K562 (cell line): ENCODE measurements at regions not wholly inside any gene's neighbourhood (a gene's known extent, or its start where the extent isn't known, plus 50 kb on each side); places are given as distances from the start of the nearest gene placed in this dataset.

Experiments
- ATAC-seq: fragments of 200-7000 bp; cut with Tn5 transposase; 3 replicates; pipeline ENCODE4 v1.9.1; 2020; ENCODE audit warnings: moderate library complexity
- BruUV-seq: library from RNA; stranded (reverse); fragments of 400-500 nt; replicated peaks from 2 replicates; lab custom pipeline; 2021; lab: Mats Ljungman, UMichigan
- CTCF ChIA-PET: fragments of 300-600 bp; formaldehyde crosslinking; extraction: SDS; loops from one replicate; lab custom pipeline; 2021; ENCODE audit warnings: low intra/inter-chr PET ratio; lab: Yijun Ruan, JAX
- POLR2A ChIA-PET: fragments of 300-600, 350-650 bp; sonication (Branson Sonifier 250); formaldehyde crosslinking; extraction: SDS; loops from one replicate; lab custom pipeline; 2021; ENCODE audit warnings: antibody characterized with exemption, inconsistent platforms; lab: Yijun Ruan, JAX
- DNase-seq, 4 experiments: peaks; one replicate each; pipeline versions ENCODE4 v3.0.0 to v3.0.0-alpha.2; 2011 to 2018; ENCODE audit warnings: low spot score in 3 of 4, mixed read lengths in 3 of 4; ENCODE audit errors: extremely low read depth in 1 of 4
- FAIRE-seq: peaks from 2 replicates; lab custom pipeline; 2011; peaks lifted over from hg19 to GRCh38; lab: Jason Lieb, UNC
- H2AFZ ChIP-seq: 2 replicates; pipeline ENCODE4 v1.6.0; 2011; ENCODE audit warnings: low read depth, low read length, control low read depth, inconsistent platforms
- H3K27ac ChIP-seq: fragments of 200-600 bp; 3 replicates; pipeline ENCODE4 v1.8.0; 2011; ENCODE audit warnings: low read depth, mild to moderate bottlenecking, control low read depth, inconsistent platforms, low read length, moderate library complexity, mixed read lengths; ENCODE audit errors: extremely low read depth
- H3K27me3 ChIP-seq, 2 experiments: fragments of 300-600 bp in 1 of 2; 2 replicates in 1 of 2; 3 replicates in 1 of 2; pipeline versions ENCODE4 v1.6.0 to v1.8.0; 2011; ENCODE audit warnings: inconsistent platforms in 2 of 2, low read length in 2 of 2, mild to moderate bottlenecking in 1 of 2, mixed read lengths in 1 of 2, moderate library complexity in 1 of 2; ENCODE audit not compliant: control insufficient read depth in 2 of 2, insufficient read depth in 2 of 2
- H3K36me3 ChIP-seq: fragments of 300-600 bp; 3 replicates; pipeline ENCODE4 v1.8.0; 2011; ENCODE audit warnings: mild to moderate bottlenecking, low read length, inconsistent platforms; ENCODE audit not compliant: control insufficient read depth, insufficient read depth
- H3K4me1 ChIP-seq, 2 experiments: fragments of 200-600 bp in 1 of 2; replicated peaks in 1 of 2; 2 replicates in 1 of 2; 3 replicates in 1 of 2; pipeline versions ENCODE4 v1.5.1 to v1.8.0; 2011; ENCODE audit warnings: inconsistent platforms in 2 of 2, low read length in 2 of 2, mild to moderate bottlenecking in 1 of 2, mixed read lengths in 1 of 2, moderate library complexity in 1 of 2; ENCODE audit not compliant: control insufficient read depth in 2 of 2, insufficient read depth in 2 of 2
- H3K4me2 ChIP-seq: 2 replicates; pipeline ENCODE4 v1.6.1; 2011; ENCODE audit warnings: low read length, control low read depth, inconsistent platforms, mixed read lengths; ENCODE audit not compliant: insufficient read depth
- H3K4me3 ChIP-seq: fragments of 200-600 bp; sonication (generic), shearing (Covaris generic); 2 replicates; pipeline ENCODE4 v1.5.1; 2016; ENCODE audit warnings: control low read depth, inconsistent platforms
- H3K79me2 ChIP-seq: fragments of 200-600 bp; 3 replicates; pipeline ENCODE4 v1.8.0; 2011; ENCODE audit warnings: low read length, inconsistent platforms; ENCODE audit not compliant: control insufficient read depth, insufficient read depth
- H3K9ac ChIP-seq, 2 experiments: 2 replicates each; pipeline versions ENCODE4 v1.6.0 to v1.6.1; 2011; ENCODE audit warnings: low read depth in 2 of 2, low read length in 2 of 2, control low read depth in 1 of 2, inconsistent platforms in 1 of 2, mild to moderate bottlenecking in 1 of 2, mixed read lengths in 1 of 2; ENCODE audit not compliant: insufficient read depth in 1 of 2
- H3K9me1 ChIP-seq: one replicate; pipeline ENCODE4 v1.6.0; 2011; ENCODE audit warnings: inconsistent platforms, mild to moderate bottlenecking, low read length, moderate library complexity; ENCODE audit not compliant: control insufficient read depth, insufficient read depth
- H3K9me3 ChIP-seq: replicated peaks from 2 replicates; pipeline ENCODE4 v1.5.1; 2011; ENCODE audit warnings: low read depth, low read length, inconsistent platforms; ENCODE audit not compliant: control insufficient read depth, insufficient read depth
- H4K20me1 ChIP-seq: replicated peaks from 2 replicates; pipeline ENCODE4 v1.6.1; 2011; ENCODE audit warnings: low read length, inconsistent platforms, mixed read lengths; ENCODE audit not compliant: control insufficient read depth, insufficient read depth
- CEBPG ChIP-seq, 3 experiments: fragments of 200-800 bp in 1 of 3; sonication (Bioruptor generic) in 1 of 3; sonication (generic) in 1 of 3; formaldehyde crosslinking in 1 of 3; IDR thresholded peaks in 2 of 3; conservative IDR thresholded peaks in 1 of 3; 2 replicates each; pipeline versions ENCODE4 v1.6.1 to v1.8.0; 2016 to 2022; ENCODE audit warnings: missing compliant biosample characterization in 2 of 3, missing genetic modification characterization in 2 of 3, mild to moderate bottlenecking in 1 of 3, missing genetic modification reagents in 1 of 3
- CREB1 ChIP-seq, 2 experiments: sonication (generic) in 1 of 2; formaldehyde crosslinking in 1 of 2; IDR thresholded peaks; 2 replicates each; pipeline versions ENCODE4 v1.6.1 to v1.8.0; 2012 to 2022; ENCODE audit warnings: inconsistent platforms in 1 of 2, mild to moderate bottlenecking in 1 of 2, missing genetic modification reagents in 1 of 2, moderate library complexity in 1 of 2
- E2F6 ChIP-seq, 2 experiments: IDR thresholded peaks; 2 replicates each; pipeline ENCODE4 v1.6.1; 2011; ENCODE audit warnings: borderline replicate concordance in 1 of 2, control low read depth in 1 of 2, low read depth in 1 of 2, low read length in 1 of 2, mild to moderate bottlenecking in 1 of 2, mixed read lengths in 1 of 2, moderate library complexity in 1 of 2; ENCODE audit not compliant: insufficient read depth in 1 of 2, insufficient read length in 1 of 2, poor library complexity in 1 of 2, severe bottlenecking in 1 of 2; ENCODE audit errors: extremely low read depth in 1 of 2
- GABPA ChIP-seq: fragments of 200-800 bp; sonication (Bioruptor generic); conservative IDR thresholded peaks from 2 replicates; pipeline ENCODE4 v1.6.1; 2016; ENCODE audit warnings: low read depth, missing genetic modification characterization, missing compliant biosample characterization
- MTA1 ChIP-seq: fragments of 450-650 bp; IDR thresholded peaks from 2 replicates; pipeline ENCODE4 v1.6.1; 2017; ENCODE audit warnings: borderline replicate concordance
- NFYB ChIP-seq: IDR thresholded peaks from 2 replicates; pipeline ENCODE4 v1.6.1; 2011; ENCODE audit warnings: mild to moderate bottlenecking, moderate library complexity; ENCODE audit not compliant: insufficient read length; ENCODE audit errors: extremely low read depth
- PHTF2 ChIP-seq: fragments of 250-450 bp; sonication (Bioruptor Pico); IDR thresholded peaks from 2 replicates; pipeline ENCODE4 v1.5.0; 2021; ENCODE audit warnings: mild to moderate bottlenecking
- POLR2B ChIP-seq: fragments of 450-650 bp; IDR thresholded peaks from 2 replicates; pipeline ENCODE4 v1.6.1; 2018; ENCODE audit warnings: low read depth; ENCODE audit not compliant: partially characterized antibody
- YY1 ChIP-seq, 3 experiments: IDR thresholded peaks; 2 replicates each; pipeline ENCODE4 v1.6.1; 2011; ENCODE audit warnings: low read length in 2 of 3, mild to moderate bottlenecking in 2 of 3, moderate library complexity in 2 of 3, borderline replicate concordance in 1 of 3, control low read depth in 1 of 3, low read depth in 1 of 3; ENCODE audit not compliant: insufficient read depth in 3 of 3, insufficient replicate concordance in 2 of 3, control insufficient read depth in 1 of 3, insufficient read length in 1 of 3; ENCODE audit errors: extremely low read depth in 1 of 3
- WGBS: fragments of 100-300 bp; shearing (Covaris generic); methylation state at CpG from one replicate; pipeline ENCODE4 v1.1.6; 2016; ENCODE audit warnings: low coverage, mixed read lengths; ENCODE audit not compliant: insufficient coverage; ENCODE audit errors: missing lambda C conversion rate; 5-methylcytosine and 5-hydroxymethylcytosine counted together
- in situ Hi-C: fragments of 300-500 bp; cut with MboI; formaldehyde crosslinking; loops from 4 replicates; pipeline ENCODE4 v1.15.0; 2018; ENCODE audit warnings: inconsistent platforms, mixed read lengths
- intact Hi-C: fragments of 100-400 bp; cut with micrococcal nuclease; formaldehyde crosslinking; loops from 2 replicates; pipeline ENCODE4 v1.14.2; 2022
- TF ChIP-seq, protein P1 (sequence below): sonication (generic); formaldehyde crosslinking; IDR thresholded peaks from 2 replicates; pipeline ENCODE4 v1.8.1; 2023; ENCODE audit warnings: missing genetic modification reagents, mild to moderate bottlenecking, borderline replicate concordance
- TF ChIP-seq, protein P2 (sequence below): fragments of 450-650 bp; IDR thresholded peaks from 2 replicates; pipeline ENCODE4 v1.7.0; 2016; ENCODE audit warnings: borderline replicate concordance

GRCh38 chr21:35578831-35579471 lies 481.4 kb downstream of the SETD4 start:
- WGBS = 8% methylated on average over 12 of the region's 12 CpGs
- H3K4me2 ChIP-seq = no peak overlapping the region
- DNase-seq (peak in 1 of 4 experiments; percentile 17), ATAC-seq (no peak; the same call in 2 of the 3 replicates), FAIRE-seq (no peak)
- no peaks in the 10 kb centered on the region for H3K79me2 ChIP-seq
- H2AFZ ChIP-seq = peak overlapping the region; percentile 2; the same call in 1 of the 2 replicates
- no peaks in the 10 kb centered on the region for H4K20me1 ChIP-seq
- CTCF ChIA-PET = no interaction called here
- BruUV-seq = no TSS peak
- POLR2A ChIA-PET = interaction anchor here (0.6 kb wide), 2 partner anchors 498 to 986 kb away, joined by 3 to 4 read pairs; no protein-coding TSS in a partner anchor
- in situ Hi-C loops (no loop called here), intact Hi-C loops (no loop called here)
- peaks cover 0 to 5% of the 10 kb centered on the region in 2 experiments; a peak in 4 of 5 replicates for H3K27me3 ChIP-seq
- H3K4me3 ChIP-seq = no peak overlapping the region
- no peaks in the 10 kb centered on the region for H3K9me1 ChIP-seq
- H3K36me3 ChIP-seq = no peaks in the 10 kb centered on the region
- no peak overlapping the region for H3K9ac ChIP-seq
- H3K9me3 ChIP-seq = no peaks in the 10 kb centered on the region
- H3K4me1 ChIP-seq = no peaks in the 10 kb centered on the region
- H3K27ac ChIP-seq = no peak overlapping the region
- TF ChIP-seq CREB1 (IDR thresholded peaks at IDR 0.05) = no peak
- no peak for TF ChIP-seq CREB1 (CRISPR knock-in tag; IDR thresholded peaks at IDR 0.05)
- no peak for TF ChIP-seq CEBPG (CRISPR knock-in tag; IDR thresholded peaks at IDR 0.05)
- TF ChIP-seq CEBPG (tag; conservative IDR thresholded peaks at IDR 0.05 in 1 of 2, IDR thresholded peaks at IDR 0.05 in 1 of 2) = peak; percentile 37 to 44; a peak in 3 of 4 replicates
- TF ChIP-seq PHTF2 (CRISPR knock-in tag) = no peak
- TF ChIP-seq YY1 (IDR thresholded peaks at IDR 0.05; ENCODE audit: borderline replicate concordance in 1 of 3, control insufficient read depth in 1 of 3, extremely low read depth in 1 of 3, insufficient read depth in 3 of 3, insufficient read length in 1 of 3, insufficient replicate concordance in 2 of 3, low read depth in 1 of 3, low read length in 2 of 3) = no peak
- no peak for TF ChIP-seq E2F6 (IDR thresholded peaks at IDR 0.05; ENCODE audit: borderline replicate concordance in 1 of 2, extremely low read depth in 1 of 2, insufficient read depth in 1 of 2, insufficient read length in 1 of 2, low read depth in 1 of 2, low read length in 1 of 2, poor library complexity in 1 of 2, severe bottlenecking in 1 of 2)
- TF ChIP-seq, protein P1, sequence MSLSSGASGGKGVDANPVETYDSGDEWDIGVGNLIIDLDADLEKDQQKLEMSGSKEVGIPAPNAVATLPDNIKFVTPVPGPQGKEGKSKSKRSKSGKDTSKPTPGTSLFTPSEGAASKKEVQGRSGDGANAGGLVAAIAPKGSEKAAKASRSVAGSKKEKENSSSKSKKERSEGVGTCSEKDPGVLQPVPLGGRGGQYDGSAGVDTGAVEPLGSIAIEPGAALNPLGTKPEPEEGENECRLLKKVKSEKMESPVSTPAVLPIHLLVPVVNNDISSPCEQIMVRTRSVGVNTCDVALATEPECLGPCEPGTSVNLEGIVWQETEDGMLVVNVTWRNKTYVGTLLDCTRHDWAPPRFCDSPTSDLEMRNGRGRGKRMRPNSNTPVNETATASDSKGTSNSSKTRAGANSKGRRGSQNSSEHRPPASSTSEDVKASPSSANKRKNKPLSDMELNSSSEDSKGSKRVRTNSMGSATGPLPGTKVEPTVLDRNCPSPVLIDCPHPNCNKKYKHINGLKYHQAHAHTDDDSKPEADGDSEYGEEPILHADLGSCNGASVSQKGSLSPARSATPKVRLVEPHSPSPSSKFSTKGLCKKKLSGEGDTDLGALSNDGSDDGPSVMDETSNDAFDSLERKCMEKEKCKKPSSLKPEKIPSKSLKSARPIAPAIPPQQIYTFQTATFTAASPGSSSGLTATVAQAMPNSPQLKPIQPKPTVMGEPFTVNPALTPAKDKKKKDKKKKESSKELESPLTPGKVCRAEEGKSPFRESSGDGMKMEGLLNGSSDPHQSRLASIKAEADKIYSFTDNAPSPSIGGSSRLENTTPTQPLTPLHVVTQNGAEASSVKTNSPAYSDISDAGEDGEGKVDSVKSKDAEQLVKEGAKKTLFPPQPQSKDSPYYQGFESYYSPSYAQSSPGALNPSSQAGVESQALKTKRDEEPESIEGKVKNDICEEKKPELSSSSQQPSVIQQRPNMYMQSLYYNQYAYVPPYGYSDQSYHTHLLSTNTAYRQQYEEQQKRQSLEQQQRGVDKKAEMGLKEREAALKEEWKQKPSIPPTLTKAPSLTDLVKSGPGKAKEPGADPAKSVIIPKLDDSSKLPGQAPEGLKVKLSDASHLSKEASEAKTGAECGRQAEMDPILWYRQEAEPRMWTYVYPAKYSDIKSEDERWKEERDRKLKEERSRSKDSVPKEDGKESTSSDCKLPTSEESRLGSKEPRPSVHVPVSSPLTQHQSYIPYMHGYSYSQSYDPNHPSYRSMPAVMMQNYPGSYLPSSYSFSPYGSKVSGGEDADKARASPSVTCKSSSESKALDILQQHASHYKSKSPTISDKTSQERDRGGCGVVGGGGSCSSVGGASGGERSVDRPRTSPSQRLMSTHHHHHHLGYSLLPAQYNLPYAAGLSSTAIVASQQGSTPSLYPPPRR (CRISPR knock-in tag) = no peak
- no peak for TF ChIP-seq MTA1
- no peak for TF ChIP-seq NFYB
- no peak for TF ChIP-seq GABPA
- TF ChIP-seq, protein P2, sequence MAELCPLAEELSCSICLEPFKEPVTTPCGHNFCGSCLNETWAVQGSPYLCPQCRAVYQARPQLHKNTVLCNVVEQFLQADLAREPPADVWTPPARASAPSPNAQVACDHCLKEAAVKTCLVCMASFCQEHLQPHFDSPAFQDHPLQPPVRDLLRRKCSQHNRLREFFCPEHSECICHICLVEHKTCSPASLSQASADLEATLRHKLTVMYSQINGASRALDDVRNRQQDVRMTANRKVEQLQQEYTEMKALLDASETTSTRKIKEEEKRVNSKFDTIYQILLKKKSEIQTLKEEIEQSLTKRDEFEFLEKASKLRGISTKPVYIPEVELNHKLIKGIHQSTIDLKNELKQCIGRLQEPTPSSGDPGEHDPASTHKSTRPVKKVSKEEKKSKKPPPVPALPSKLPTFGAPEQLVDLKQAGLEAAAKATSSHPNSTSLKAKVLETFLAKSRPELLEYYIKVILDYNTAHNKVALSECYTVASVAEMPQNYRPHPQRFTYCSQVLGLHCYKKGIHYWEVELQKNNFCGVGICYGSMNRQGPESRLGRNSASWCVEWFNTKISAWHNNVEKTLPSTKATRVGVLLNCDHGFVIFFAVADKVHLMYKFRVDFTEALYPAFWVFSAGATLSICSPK = no peak
- no peak for TF ChIP-seq POLR2B
